Stimulated activated CD4-positive, alpha-beta T cell treated with anti-CD3 and anti-CD28 coated beads, Interleukin-2, amount 100 ng/mL, for 24 hours (primary cell): ENCODE measurements at regions not wholly inside any gene's neighbourhood (a gene's known extent, or its start where the extent isn't known, plus 50 kb on each side); places are given as distances from the start of the nearest gene placed in this dataset.
"Not testable (repeated sequence)": the region's sequence is repeated elsewhere in the genome, so short reads cannot be mapped to it uniquely, and the experiment has no call there.

Experiments
- DNase-seq, 2 donors: peaks; one replicate each; pipeline ENCODE4 v3.0.0-alpha.2; 2020

GRCh38 chr4:124070688-124071484, 641.6 kb downstream of the ANKRD50 start:
- no peak for DNase-seq

GRCh38 chr4:124075276-124075675, 637.3 kb downstream of the ANKRD50 start:
- not testable (repeated sequence) for DNase-seq

- no peak for DNase-seq
Observed at GRCh38 chr4:124079174-124079780, 633.3 kb downstream of the ANKRD50 start.

- no peak for DNase-seq
Observed at GRCh38 chr4:124083711-124084110, 628.8 kb downstream of the ANKRD50 start.

GRCh38 chr4:124085561-124086180, 626.9 kb downstream of the ANKRD50 start:
- no peak for DNase-seq

- DNase-seq: no peak
Observed at GRCh38 chr4:124090021-124090420, 622.5 kb downstream of the ANKRD50 start.

- no peak for DNase-seq
Observed at GRCh38 chr4:124092101-124092500, 620.4 kb downstream of the ANKRD50 start.

GRCh38 chr4:124092541-124092984, 620.0 kb downstream of the ANKRD50 start:
- DNase-seq: no peak

- no peak for DNase-seq
Observed at GRCh38 chr4:124095621-124096020, 616.9 kb downstream of the ANKRD50 start.

GRCh38 chr4:124096290-124096689, 616.2 kb downstream of the ANKRD50 start:
- no peak for DNase-seq

GRCh38 chr4:124097447-124097846, 615.1 kb downstream of the ANKRD50 start:
- DNase-seq: no peak

- DNase-seq: no peak
Observed at GRCh38 chr4:124104101-124104500, 608.4 kb downstream of the ANKRD50 start.

- no peak for DNase-seq
Observed at GRCh38 chr4:124104628-124105027, 607.9 kb downstream of the ANKRD50 start.

- DNase-seq: no peak
Observed at GRCh38 chr4:124105212-124105611, 607.3 kb downstream of the ANKRD50 start.

GRCh38 chr4:124111411-124111810, 601.1 kb downstream of the ANKRD50 start:
- DNase-seq: no peak

- no peak for DNase-seq
Observed at GRCh38 chr4:124111922-124112321, 600.6 kb downstream of the ANKRD50 start.

GRCh38 chr4:124118061-124118460, 594.5 kb downstream of the ANKRD50 start:
- no peak for DNase-seq

- DNase-seq: no peak
Observed at GRCh38 chr4:124121461-124121971, 591.0 kb downstream of the ANKRD50 start.

- no peak for DNase-seq
Observed at GRCh38 chr4:124123181-124123580, 589.4 kb downstream of the ANKRD50 start.

GRCh38 chr4:124123721-124124120, 588.8 kb downstream of the ANKRD50 start:
- no peak for DNase-seq

- not testable (repeated sequence) for DNase-seq
Observed at GRCh38 chr4:124131324-124131723, 581.2 kb downstream of the ANKRD50 start.

GRCh38 chr4:124132161-124132560, 580.4 kb downstream of the ANKRD50 start:
- no peak for DNase-seq

- no peak for DNase-seq
Observed at GRCh38 chr4:124133753-124134152, 578.8 kb downstream of the ANKRD50 start.

- no peak for DNase-seq
Observed at GRCh38 chr4:124135409-124135813, 577.1 kb downstream of the ANKRD50 start.
